ENCODE measurements at regions not wholly inside any gene's neighbourhood (a gene's known extent, or its start where the extent isn't known, plus 50 kb on each side); places are given as distances from the start of the nearest gene placed in this dataset.

DNA sequence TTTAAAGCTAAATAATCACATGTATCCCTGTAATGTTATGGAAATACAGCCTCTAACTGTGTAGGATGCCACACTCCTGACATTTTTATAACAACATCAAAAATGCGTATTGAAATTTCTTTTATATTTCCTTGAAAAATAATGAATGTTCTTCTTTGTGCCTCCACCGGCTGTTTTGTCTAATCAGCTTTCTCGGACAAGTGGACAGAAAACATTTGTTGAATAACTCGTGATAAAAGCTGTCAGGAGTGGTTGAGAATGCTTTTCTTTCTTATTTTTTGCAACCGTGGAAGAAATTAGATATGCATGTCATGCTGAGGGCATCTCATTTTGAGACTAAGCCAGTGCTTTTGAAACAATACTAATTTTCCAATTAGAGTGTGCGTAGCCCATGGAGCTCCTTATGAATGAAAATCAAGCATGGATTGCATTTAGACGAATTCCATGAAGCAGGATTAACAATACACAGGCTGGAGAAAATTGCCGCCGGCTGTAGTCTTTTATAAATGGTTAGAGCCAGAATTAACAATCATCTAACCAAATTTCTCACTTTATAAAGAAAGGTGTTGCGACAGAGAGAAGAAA is 614.5 kb upstream of the LCORL start:
- TF ChIP-seq, protein P1, sequence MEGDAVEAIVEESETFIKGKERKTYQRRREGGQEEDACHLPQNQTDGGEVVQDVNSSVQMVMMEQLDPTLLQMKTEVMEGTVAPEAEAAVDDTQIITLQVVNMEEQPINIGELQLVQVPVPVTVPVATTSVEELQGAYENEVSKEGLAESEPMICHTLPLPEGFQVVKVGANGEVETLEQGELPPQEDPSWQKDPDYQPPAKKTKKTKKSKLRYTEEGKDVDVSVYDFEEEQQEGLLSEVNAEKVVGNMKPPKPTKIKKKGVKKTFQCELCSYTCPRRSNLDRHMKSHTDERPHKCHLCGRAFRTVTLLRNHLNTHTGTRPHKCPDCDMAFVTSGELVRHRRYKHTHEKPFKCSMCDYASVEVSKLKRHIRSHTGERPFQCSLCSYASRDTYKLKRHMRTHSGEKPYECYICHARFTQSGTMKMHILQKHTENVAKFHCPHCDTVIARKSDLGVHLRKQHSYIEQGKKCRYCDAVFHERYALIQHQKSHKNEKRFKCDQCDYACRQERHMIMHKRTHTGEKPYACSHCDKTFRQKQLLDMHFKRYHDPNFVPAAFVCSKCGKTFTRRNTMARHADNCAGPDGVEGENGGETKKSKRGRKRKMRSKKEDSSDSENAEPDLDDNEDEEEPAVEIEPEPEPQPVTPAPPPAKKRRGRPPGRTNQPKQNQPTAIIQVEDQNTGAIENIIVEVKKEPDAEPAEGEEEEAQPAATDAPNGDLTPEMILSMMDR (IDR thresholded peaks at IDR 0.05; ENCODE audit: partially characterized antibody, unreplicated experiment): no peak
- Mint-ChIP-seq H3K9me3 (ENCODE audit: unreplicated experiment) (peaks cover 2% of the 10 kb centered on the region), H3K27me3 (ENCODE audit: unreplicated experiment) (no peaks in the 10 kb centered on the region), H3K27ac (ENCODE audit: unreplicated experiment) (no peak overlapping the region), H3K36me3 (ENCODE audit: unreplicated experiment) (peaks cover 6% of the 10 kb centered on the region), H3K4me1 (ENCODE audit: low read depth, unreplicated experiment) (no peaks in the 10 kb centered on the region), H3K4me3 (ENCODE audit: unreplicated experiment) (no peak overlapping the region)
- DNase-seq: no peak

DNA sequence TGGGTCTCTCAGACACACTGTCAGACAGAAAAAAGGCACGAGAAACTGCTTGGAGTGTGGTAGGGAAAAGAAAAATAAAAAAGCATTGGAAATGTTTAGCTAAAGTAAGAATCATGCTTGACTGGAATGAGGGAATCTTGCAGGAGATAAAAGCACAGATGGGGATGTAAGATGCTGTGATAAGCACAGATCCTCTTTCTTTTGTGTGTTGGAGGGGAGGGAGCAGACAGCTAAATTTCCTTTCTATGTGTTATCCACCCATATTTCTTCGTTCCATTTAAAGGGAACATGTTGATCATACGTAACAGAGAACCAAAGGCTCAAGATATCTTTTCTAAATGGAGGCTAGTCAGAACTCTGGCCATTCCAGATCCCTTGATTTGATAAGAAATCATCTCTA is 614.0 kb upstream of the LCORL start:
- TF ChIP-seq, protein P1 (IDR thresholded peaks at IDR 0.05; ENCODE audit: partially characterized antibody, unreplicated experiment): no peak
- Mint-ChIP-seq H3K27ac (ENCODE audit: unreplicated experiment) (no peak overlapping the region), H3K36me3 (ENCODE audit: unreplicated experiment) (peaks cover 7% of the 10 kb centered on the region), H3K27me3 (ENCODE audit: unreplicated experiment) (no peaks in the 10 kb centered on the region), H3K9me3 (ENCODE audit: unreplicated experiment) (peaks cover 2% of the 10 kb centered on the region), H3K4me3 (ENCODE audit: unreplicated experiment) (no peak overlapping the region), H3K4me1 (ENCODE audit: low read depth, unreplicated experiment) (no peaks in the 10 kb centered on the region)
- no peak for DNase-seq

DNA sequence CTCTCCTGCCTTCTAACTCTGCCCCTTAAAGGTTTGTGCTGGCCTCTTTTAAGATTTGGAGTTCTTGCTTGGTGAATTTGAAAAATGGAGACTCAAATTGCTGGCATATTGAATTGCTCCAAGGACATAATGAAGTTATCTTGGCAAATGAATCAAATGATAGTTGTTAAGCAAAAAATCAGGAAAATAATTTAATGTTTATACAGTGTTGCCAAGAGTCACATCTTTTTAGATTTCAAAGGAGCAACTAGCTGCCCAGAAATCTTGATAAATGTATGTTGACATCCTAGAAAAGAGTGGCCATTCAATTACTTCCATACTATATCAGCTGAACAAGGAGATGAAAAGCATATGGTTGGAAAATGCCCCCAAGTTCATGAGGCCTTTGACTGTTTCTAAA is 610.0 kb upstream of the LCORL start:
- DNase-seq: no peak
- Mint-ChIP-seq H3K4me3 (ENCODE audit: unreplicated experiment) (no peak overlapping the region), H3K27ac (ENCODE audit: unreplicated experiment) (no peak overlapping the region), H3K36me3 (ENCODE audit: unreplicated experiment) (peaks cover 7% of the 10 kb centered on the region), H3K27me3 (ENCODE audit: unreplicated experiment) (no peaks in the 10 kb centered on the region), H3K9me3 (ENCODE audit: unreplicated experiment) (peaks cover 2% of the 10 kb centered on the region), H3K4me1 (ENCODE audit: low read depth, unreplicated experiment) (no peaks in the 10 kb centered on the region)
- TF ChIP-seq, protein P1 (IDR thresholded peaks at IDR 0.05; ENCODE audit: partially characterized antibody, unreplicated experiment): no peak

DNA sequence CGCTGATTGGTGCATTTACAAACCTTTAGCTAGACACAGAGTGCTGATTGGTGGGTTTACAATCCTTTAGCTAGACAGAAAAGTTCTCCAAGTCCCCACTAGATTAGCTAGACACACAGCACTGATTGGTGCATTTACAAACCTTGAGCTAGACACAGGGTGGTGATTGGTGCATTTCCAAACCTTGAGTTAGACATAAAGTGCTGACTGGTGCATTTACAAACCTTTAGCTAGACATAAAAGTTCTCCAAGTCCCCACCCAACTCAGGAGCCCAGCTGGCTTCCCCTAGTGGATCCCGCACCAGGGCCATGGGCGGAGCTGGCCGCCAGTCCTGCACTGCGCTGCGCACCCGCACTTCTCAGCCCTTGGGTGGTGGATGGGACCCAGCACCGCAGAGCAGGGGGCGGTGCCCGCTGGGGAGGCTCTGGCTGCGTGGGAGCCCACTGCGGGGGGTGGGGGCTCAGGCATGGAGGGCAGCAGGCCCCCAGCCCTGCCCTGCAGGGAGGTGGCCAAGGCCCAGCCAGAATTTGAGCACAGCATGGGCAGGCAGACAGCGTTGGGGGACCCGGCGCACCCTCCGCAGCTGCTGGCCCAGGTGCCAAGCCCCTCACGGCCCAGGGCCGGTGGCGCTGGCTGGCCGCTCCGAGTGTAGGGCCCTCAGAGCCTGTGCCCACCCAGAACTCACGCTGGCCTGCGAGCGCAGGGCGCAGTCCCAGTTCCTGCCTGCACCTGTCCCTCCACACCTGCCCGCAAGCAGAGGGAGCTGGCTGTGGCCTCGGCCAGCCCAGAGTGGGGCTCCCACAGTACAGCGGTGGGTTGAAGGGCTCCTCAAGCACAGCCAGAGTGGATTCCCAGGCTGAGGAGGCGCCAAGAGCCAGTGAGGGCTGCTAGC is 608.9 kb upstream of the LCORL start:
- TF ChIP-seq, protein P1 (IDR thresholded peaks at IDR 0.05; ENCODE audit: partially characterized antibody, unreplicated experiment): no peak
- no peaks in the 10 kb centered on the region for H3K4me1 Mint-ChIP-seq (ENCODE audit: low read depth, unreplicated experiment)
- peaks cover 7% of the 10 kb centered on the region for H3K36me3 Mint-ChIP-seq (ENCODE audit: unreplicated experiment)
- H3K27me3 Mint-ChIP-seq (ENCODE audit: unreplicated experiment): no peaks in the 10 kb centered on the region
- H3K27ac Mint-ChIP-seq (ENCODE audit: unreplicated experiment): no peak overlapping the region
- DNase-seq: no peak
- no peak overlapping the region for H3K4me3 Mint-ChIP-seq (ENCODE audit: unreplicated experiment)
- H3K9me3 Mint-ChIP-seq (ENCODE audit: unreplicated experiment): peaks cover 2% of the 10 kb centered on the region

DNA sequence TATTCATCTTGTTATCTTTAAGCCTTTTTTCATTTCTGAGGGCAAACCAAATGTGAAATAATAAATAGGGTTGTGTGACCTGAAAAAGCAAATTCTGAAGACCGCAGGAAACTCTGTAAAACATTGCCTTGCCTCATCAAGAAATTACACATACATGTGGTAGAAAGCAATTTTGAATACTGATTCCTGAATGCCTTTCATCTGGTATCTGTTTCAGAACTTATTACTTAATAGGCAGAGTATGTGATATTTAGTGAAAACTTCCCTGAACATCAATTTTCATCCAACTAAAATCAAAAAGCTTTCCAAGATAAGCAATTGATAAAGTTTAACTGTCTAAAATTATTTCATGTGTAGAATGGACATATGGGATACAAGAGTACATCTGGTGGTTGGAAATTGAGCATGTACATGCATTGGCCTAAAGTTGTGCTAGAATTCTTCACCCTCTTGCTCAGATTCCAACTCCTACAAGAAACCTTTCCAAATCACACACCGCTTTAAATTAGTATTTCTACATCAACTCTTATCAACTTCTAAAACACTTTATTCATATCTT is 606.0 kb upstream of the LCORL start:
- TF ChIP-seq, protein P1 (IDR thresholded peaks at IDR 0.05; ENCODE audit: partially characterized antibody, unreplicated experiment): no peak
- H3K9me3 Mint-ChIP-seq (ENCODE audit: unreplicated experiment): peaks cover 2% of the 10 kb centered on the region
- H3K4me1 Mint-ChIP-seq (ENCODE audit: low read depth, unreplicated experiment): no peaks in the 10 kb centered on the region
- no peak overlapping the region for H3K4me3 Mint-ChIP-seq (ENCODE audit: unreplicated experiment)
- H3K36me3 Mint-ChIP-seq (ENCODE audit: unreplicated experiment): peaks cover 7% of the 10 kb centered on the region
- H3K27me3 Mint-ChIP-seq (ENCODE audit: unreplicated experiment): no peaks in the 10 kb centered on the region
- no peak overlapping the region for H3K27ac Mint-ChIP-seq (ENCODE audit: unreplicated experiment)
- no peak for DNase-seq

Measured in glutamatergic neuron (in vitro differentiated cells).